ENCODE measurements at regions not wholly inside any gene's neighbourhood (a gene's known extent, or its start where the extent isn't known, plus 50 kb on each side); places are given as distances from the start of the nearest gene placed in this dataset.
"Not testable (repeated sequence)": the region's sequence is repeated elsewhere in the genome, so short reads cannot be mapped to it uniquely, and the experiment has no call there.

DNA sequence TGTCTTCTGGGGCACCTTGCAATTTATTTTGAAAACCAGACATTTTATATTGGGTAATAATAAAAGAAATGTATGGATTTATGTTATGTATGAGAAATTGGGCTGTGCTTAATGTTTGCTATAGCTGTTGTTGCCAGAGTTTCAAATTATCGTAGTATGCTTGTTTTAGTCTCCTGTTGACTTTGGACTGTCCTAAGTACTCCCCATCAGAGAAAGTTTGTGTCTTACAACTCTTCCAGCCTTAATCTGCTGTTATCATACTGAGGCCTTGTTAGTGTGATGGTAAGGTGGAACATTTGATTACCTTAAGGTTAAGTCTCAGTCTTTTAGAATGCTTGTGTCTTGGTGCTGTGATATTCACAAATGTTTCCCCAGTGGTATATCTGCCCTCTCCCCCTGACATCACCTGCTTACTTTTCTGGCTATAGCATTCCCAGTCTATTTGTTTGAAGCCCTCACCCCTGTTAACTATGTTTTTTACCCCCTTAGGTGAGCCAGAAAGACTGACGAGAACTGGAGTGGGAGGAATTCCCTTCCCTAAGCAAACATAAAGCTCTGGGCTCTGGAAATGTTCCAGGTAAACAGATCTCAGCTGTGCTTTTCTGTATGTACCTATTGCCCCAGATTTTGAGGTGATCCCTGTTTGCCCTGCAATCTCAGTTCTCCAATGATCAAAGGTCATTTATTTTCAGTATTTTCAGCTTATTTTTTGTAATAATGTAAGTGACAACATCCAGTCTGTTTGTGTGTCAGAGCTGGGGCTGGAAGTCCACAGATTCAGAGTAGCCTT, 581.1 kb upstream of the CITED2 start:
- in situ Hi-C loops (cut with HindIII; ENCODE audit: low sequenced_read_pairs) = no loop called here
- H3K4me3 ChIP-seq (ENCODE audit: low read depth, low read length) = no peak overlapping the region
- no peak for DNase-seq (ENCODE audit: low read depth)
- TF ChIP-seq, protein P1, sequence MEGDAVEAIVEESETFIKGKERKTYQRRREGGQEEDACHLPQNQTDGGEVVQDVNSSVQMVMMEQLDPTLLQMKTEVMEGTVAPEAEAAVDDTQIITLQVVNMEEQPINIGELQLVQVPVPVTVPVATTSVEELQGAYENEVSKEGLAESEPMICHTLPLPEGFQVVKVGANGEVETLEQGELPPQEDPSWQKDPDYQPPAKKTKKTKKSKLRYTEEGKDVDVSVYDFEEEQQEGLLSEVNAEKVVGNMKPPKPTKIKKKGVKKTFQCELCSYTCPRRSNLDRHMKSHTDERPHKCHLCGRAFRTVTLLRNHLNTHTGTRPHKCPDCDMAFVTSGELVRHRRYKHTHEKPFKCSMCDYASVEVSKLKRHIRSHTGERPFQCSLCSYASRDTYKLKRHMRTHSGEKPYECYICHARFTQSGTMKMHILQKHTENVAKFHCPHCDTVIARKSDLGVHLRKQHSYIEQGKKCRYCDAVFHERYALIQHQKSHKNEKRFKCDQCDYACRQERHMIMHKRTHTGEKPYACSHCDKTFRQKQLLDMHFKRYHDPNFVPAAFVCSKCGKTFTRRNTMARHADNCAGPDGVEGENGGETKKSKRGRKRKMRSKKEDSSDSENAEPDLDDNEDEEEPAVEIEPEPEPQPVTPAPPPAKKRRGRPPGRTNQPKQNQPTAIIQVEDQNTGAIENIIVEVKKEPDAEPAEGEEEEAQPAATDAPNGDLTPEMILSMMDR (IDR thresholded peaks at IDR 0.05; ENCODE audit: low read depth, low read length, missing control alignments) = no peak

GRCh38 chr6:139954463-139955071, 580.1 kb upstream of the CITED2 start:
- in situ Hi-C loops (cut with HindIII; ENCODE audit: low sequenced_read_pairs) = no loop called here
- DNase-seq (ENCODE audit: low read depth) = no peak
- no peak overlapping the region for H3K4me3 ChIP-seq (ENCODE audit: low read depth, low read length)
- TF ChIP-seq, protein P1 (IDR thresholded peaks at IDR 0.05; ENCODE audit: low read depth, low read length, missing control alignments) = no peak

GRCh38 chr6:139953780-139954179, 579.3 kb upstream of the CITED2 start:
- DNase-seq (ENCODE audit: low read depth); H3K4me3 ChIP-seq (ENCODE audit: low read depth, low read length); in situ Hi-C loops (cut with HindIII; ENCODE audit: low sequenced_read_pairs): not testable (repeated sequence)

GRCh38 chr6:139951172-139951571, 576.7 kb upstream of the CITED2 start:
- H3K4me3 ChIP-seq (ENCODE audit: low read depth, low read length) = no peak overlapping the region
- no peak for DNase-seq (ENCODE audit: low read depth)
- in situ Hi-C loops (cut with HindIII; ENCODE audit: low sequenced_read_pairs) = no loop called here
- TF ChIP-seq, protein P1 (IDR thresholded peaks at IDR 0.05; ENCODE audit: low read depth, low read length, missing control alignments) = no peak

DNA sequence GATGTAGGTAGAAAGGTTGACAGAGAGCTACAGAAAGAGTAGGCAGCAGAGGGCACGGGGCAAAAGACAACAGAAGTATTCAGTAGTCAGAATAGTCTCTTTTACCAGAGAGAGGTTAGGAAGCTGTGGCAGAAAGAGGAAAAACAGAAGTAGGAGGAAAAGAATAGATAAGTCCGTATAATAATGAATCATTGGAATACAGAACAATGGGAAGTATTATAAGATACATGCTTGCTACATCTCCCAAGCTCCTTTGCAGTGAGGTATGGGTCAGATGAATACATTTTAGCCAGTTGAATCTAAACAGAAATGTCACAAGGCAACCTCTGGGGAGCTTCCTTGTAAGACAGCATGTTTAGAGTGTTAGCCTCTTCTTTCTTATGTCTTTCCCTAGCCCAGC, 570.5 kb upstream of the CITED2 start:
- H3K4me3 ChIP-seq (ENCODE audit: low read depth, low read length) = no peak overlapping the region
- in situ Hi-C loops (cut with HindIII; ENCODE audit: low sequenced_read_pairs) = no loop called here
- TF ChIP-seq, protein P1 (IDR thresholded peaks at IDR 0.05; ENCODE audit: low read depth, low read length, missing control alignments) = no peak
- no peak for DNase-seq (ENCODE audit: low read depth)

DNA sequence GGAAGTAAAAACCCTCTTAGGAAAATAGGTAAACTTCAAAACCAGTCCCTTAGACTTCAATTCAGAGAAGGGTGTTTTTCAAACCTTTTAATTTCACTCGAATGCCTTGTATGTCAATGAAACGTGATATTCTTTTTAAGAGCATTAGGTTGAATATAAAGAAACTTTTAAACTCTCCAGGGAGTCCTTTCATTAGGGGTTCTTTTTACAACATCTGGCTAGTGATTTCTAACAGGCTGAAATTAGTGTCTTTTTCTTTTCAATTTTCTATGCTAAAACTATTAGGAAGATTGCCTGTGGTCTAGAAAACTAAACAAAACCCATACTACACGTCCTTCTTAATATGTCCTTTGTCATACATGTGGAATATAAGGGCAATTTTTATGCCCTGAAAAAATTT, 569.7 kb upstream of the CITED2 start:
- in situ Hi-C loops (cut with HindIII; ENCODE audit: low sequenced_read_pairs) = no loop called here
- no peak for DNase-seq (ENCODE audit: low read depth)
- H3K4me3 ChIP-seq (ENCODE audit: low read depth, low read length) = no peak overlapping the region
- TF ChIP-seq, protein P1 (IDR thresholded peaks at IDR 0.05; ENCODE audit: low read depth, low read length, missing control alignments) = no peak

DNA sequence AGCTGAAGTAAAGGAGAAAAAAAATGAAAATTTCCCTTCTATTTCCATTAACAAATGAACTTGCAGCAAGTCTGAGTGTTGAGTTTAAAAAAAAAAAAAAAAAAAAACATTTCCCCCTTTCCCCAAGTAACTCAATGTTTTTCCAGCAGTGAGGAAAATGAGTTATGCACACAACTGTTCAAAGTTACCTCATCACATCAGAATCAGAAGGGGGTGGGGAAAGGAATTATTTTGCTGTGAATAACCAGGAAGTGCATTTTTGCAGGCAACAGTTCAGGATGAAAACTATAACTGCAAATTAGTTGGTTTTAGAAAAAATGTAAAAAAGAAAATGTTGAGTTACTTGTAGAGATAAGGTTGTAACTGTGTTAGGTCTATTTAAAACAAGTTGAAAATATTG, 568.9 kb upstream of the CITED2 start:
- in situ Hi-C loops (cut with HindIII; ENCODE audit: low sequenced_read_pairs) = no loop called here
- DNase-seq (ENCODE audit: low read depth) = peak; percentile 89
- TF ChIP-seq, protein P1 (IDR thresholded peaks at IDR 0.05; ENCODE audit: low read depth, low read length, missing control alignments) = no peak
- H3K4me3 ChIP-seq (ENCODE audit: low read depth, low read length) = no peak overlapping the region
